Panc1 (cell line): ENCODE measurements at regions not wholly inside any gene's neighbourhood (a gene's known extent, or its start where the extent isn't known, plus 50 kb on each side); places are given as distances from the start of the nearest gene placed in this dataset.

Experiments
- ATAC-seq: fragments of 200-7000 bp; cut with Tn5 transposase; 2 replicates; pipeline ENCODE4 v1.9.1; 2020; ENCODE audit warnings: mild to moderate bottlenecking, moderate library complexity
- BruUV-seq: library from RNA; stranded (reverse); fragments of 400-500 nt; replicated peaks from 2 replicates; lab custom pipeline; 2021; lab: Mats Ljungman, UMichigan
- CTCF ChIA-PET: fragments of 300-600 bp; sonication (Branson Sonifier 250); formaldehyde crosslinking; loops from one replicate; lab custom pipeline; 2022; ENCODE audit warnings: antibody characterized with exemption; lab: Charles Lee
- POLR2A ChIA-PET: fragments of 300-600 bp; sonication (Branson Sonifier 250); formaldehyde crosslinking; loops from one replicate; lab custom pipeline; 2022; ENCODE audit warnings: antibody characterized with exemption; lab: Charles Lee
- DNase-seq: peaks from one replicate; pipeline ENCODE4 v3.0.0-alpha.2; 2010; ENCODE audit warnings: low read depth, low spot score
- H3K27ac ChIP-seq: 2 replicates; pipeline ENCODE4 v1.5.1; 2011; ENCODE audit warnings: mild to moderate bottlenecking, low read length, inconsistent platforms
- H3K27me3 ChIP-seq: fragments of 200-500 bp; sonication (Bioruptor generic); 2 replicates; pipeline ENCODE4 v1.6.0; 2014; ENCODE audit warnings: low read length, inconsistent platforms; ENCODE audit not compliant: control insufficient read depth, insufficient read depth
- H3K36me3 ChIP-seq: fragments of 200-500 bp; sonication (Bioruptor generic); 2 replicates; pipeline ENCODE4 v1.5.1; 2014; ENCODE audit warnings: inconsistent platforms, mild to moderate bottlenecking, low read length, moderate library complexity; ENCODE audit not compliant: control insufficient read depth, insufficient read depth
- H3K4me1 ChIP-seq: 2 replicates; pipeline ENCODE4 v1.5.1; 2011; ENCODE audit warnings: inconsistent platforms, mild to moderate bottlenecking, low read length, moderate library complexity; ENCODE audit not compliant: control insufficient read depth, insufficient read depth
- H3K4me3 ChIP-seq, 2 experiments: 2 replicates each; pipeline ENCODE4 v1.5.1; 2011 to 2012; ENCODE audit warnings: low read depth in 2 of 2, low read length in 2 of 2, mild to moderate bottlenecking in 2 of 2, inconsistent platforms in 1 of 2, moderate library complexity in 1 of 2
- H3K9me3 ChIP-seq: fragments of 200-500 bp; sonication (Bioruptor generic); 2 replicates; pipeline ENCODE4 v1.5.1; 2014; ENCODE audit warnings: low read depth, mild to moderate bottlenecking, inconsistent platforms, low read length, moderate library complexity; ENCODE audit not compliant: control insufficient read depth, insufficient read depth
- CTCF ChIP-seq: fragments of 450-650 bp; IDR thresholded peaks from 2 replicates; pipeline ENCODE4 v1.5.1; 2017; ENCODE audit warnings: mild to moderate bottlenecking
- POLR2AphosphoS5 ChIP-seq: IDR thresholded peaks from 2 replicates; pipeline ENCODE4 v1.6.1; 2012; ENCODE audit warnings: mild to moderate bottlenecking, low read depth, low read length, moderate library complexity
- REST ChIP-seq, 2 experiments: IDR thresholded peaks; 2 replicates each; pipeline ENCODE4 v1.6.1; 2011 to 2012; ENCODE audit warnings: low read depth in 2 of 2, control low read depth in 1 of 2, low read length in 1 of 2, mild to moderate bottlenecking in 1 of 2, moderate library complexity in 1 of 2; ENCODE audit not compliant: insufficient read depth in 1 of 2
- SIN3A ChIP-seq: IDR thresholded peaks from 2 replicates; pipeline ENCODE4 v1.6.1; 2012; ENCODE audit warnings: low read depth, mild to moderate bottlenecking, low read length, moderate library complexity, borderline replicate concordance; ENCODE audit not compliant: insufficient read depth
- TCF7L2 ChIP-seq: IDR thresholded peaks from 2 replicates; pipeline ENCODE4 v1.6.1; 2011; ENCODE audit warnings: mild to moderate bottlenecking, low read depth, low read length, inconsistent platforms
- in situ Hi-C: cut with HindIII; loops from 2 replicates; pipeline ENCODE4 v1.10.0; 2016; ENCODE audit warnings: low sequenced_read_pairs, low pct_unique_long_range_greater_than_20kb
- intact Hi-C: fragments of 100-400 bp; cut with micrococcal nuclease; formaldehyde crosslinking; loops from one replicate; pipeline ENCODE4 v1.10.0; 2022; ENCODE audit not compliant: unreplicated experiment

- intact Hi-C loops, result no loop called here
These were observed 237.8 kb downstream of the OPA1 start for GRCh38 chr3:193830791-193831191.

GRCh38 chr3:193831495-193832455 lies 238.8 kb downstream of the OPA1 start:
- ATAC-seq, result no peak
- Histone ChIP-seq H3K27me3 (no peaks in the 10 kb centered on the region), H3K27ac (no peak overlapping the region), H3K4me3 (no peak overlapping the region), H3K4me1 (0 out of 2 replicates have a peak, but pooled peaks cover 3% of the 10 kb centered on the region), H3K9me3 (no peaks in the 10 kb centered on the region), H3K36me3 (no peaks in the 10 kb centered on the region)
- ChIA-PET CTCF (no interaction called here), POLR2A (no interaction called here)
- in situ Hi-C loops, result no loop called here
- DNase-seq, result no peak
- intact Hi-C loops, result no loop called here
- BruUV-seq, result no TSS peak
- TF ChIP-seq POLR2AphosphoS5 (no peak), REST (IDR thresholded peaks at IDR 0.05; ENCODE audit: insufficient read depth in 1 of 2, low read depth in 2 of 2, low read length in 1 of 2) (no peak), TCF7L2 (no peak), CTCF (no peak)

More at GRCh38 chr3:193830791-193831191, 237.8 kb downstream of the OPA1 start:
- Histone ChIP-seq H3K4me3 (no peak overlapping the region), H3K9me3 (no peaks in the 10 kb centered on the region), H3K4me1 (0 out of 2 replicates have a peak, but pooled peaks cover 3% of the 10 kb centered on the region), H3K36me3 (no peaks in the 10 kb centered on the region), H3K27me3 (no peaks in the 10 kb centered on the region), H3K27ac (no peak overlapping the region)
- no peak for DNase-seq
- no peak for ATAC-seq
- in situ Hi-C loops, result no loop called here
- CTCF ChIA-PET, result no interaction called here
- no TSS peak for BruUV-seq
- TF ChIP-seq POLR2AphosphoS5 (no peak), CTCF (no peak), SIN3A (no peak), TCF7L2 (no peak), REST (IDR thresholded peaks at IDR 0.05; ENCODE audit: insufficient read depth in 1 of 2, low read depth in 2 of 2, low read length in 1 of 2) (no peak)
- POLR2A ChIA-PET, result no interaction called here
